ENCODE measurements at regions not wholly inside any gene's neighbourhood (a gene's known extent, or its start where the extent isn't known, plus 50 kb on each side); places are given as distances from the start of the nearest gene placed in this dataset.

- TF ChIP-seq CTCF (conservative IDR thresholded peaks at IDR 0.05; ENCODE audit: low read depth, low read length): no peak
- TF ChIP-seq EZH2 (IDR thresholded peaks at IDR 0.05; ENCODE audit: low read length, unreplicated experiment): no peak
Observed at GRCh38 chr5:2894736-2895135, 143.3 kb upstream of the IRX2 start.
